Upper lobe of right lung (tissue), 1 donor: ENCODE measurements at regions not wholly inside any gene's neighbourhood (a gene's known extent, or its start where the extent isn't known, plus 50 kb on each side); places are given as distances from the start of the nearest gene placed in this dataset.
"Not testable (repeated sequence)": the region's sequence is repeated elsewhere in the genome, so short reads cannot be mapped to it uniquely, and the experiment has no call there.

Experiments used
- ATAC-seq: fragments of 200-7000 bp; cut with Tn5 transposase; one replicate; pipeline ENCODE4 v1.9.1; 2020; ENCODE audit warnings: mild to moderate bottlenecking, moderate library complexity
- DNase-seq: peaks from one replicate; pipeline ENCODE4 v3.0.0-alpha.2; 2020
- H3K27ac ChIP-seq: fragments of 200-600 bp; one replicate; pipeline ENCODE4 v1.8.0; 2022
- H3K27me3 ChIP-seq: fragments of 200-600 bp; one replicate; pipeline ENCODE4 v1.8.0; 2022; ENCODE audit warnings: mild to moderate bottlenecking
- H3K36me3 ChIP-seq: fragments of 200-600 bp; one replicate; pipeline ENCODE4 v1.8.0; 2022
- H3K4me1 ChIP-seq: fragments of 200-600 bp; one replicate; pipeline ENCODE4 v1.8.0; 2022
- H3K4me3 ChIP-seq: fragments of 200-600 bp; one replicate; pipeline ENCODE4 v1.8.0; 2022; ENCODE audit warnings: mild to moderate bottlenecking
- H3K9me3 ChIP-seq: fragments of 200-600 bp; one replicate; pipeline ENCODE4 v1.8.0; 2022
- CTCF ChIP-seq: fragments of 200-600 bp; IDR thresholded peaks from one replicate; pipeline ENCODE4 v1.8.0; 2022; ENCODE audit warnings: antibody characterized with exemption
- intact Hi-C: fragments of 100-400 bp; cut with DNase I; formaldehyde crosslinking; loops from one replicate; pipeline ENCODE4 v1.11.0; 2022
- donor health status: DM: no; HTN: yes; CAD: no; lungs with severe emphysema.

- intact Hi-C loops, result no loop called here
- H3K27ac ChIP-seq, result no peak overlapping the region
Measured at GRCh38 chr1:96521010-96521409, 200.6 kb upstream of the PTBP2 start.

GRCh38 chr1:96521994-96522760, 199.4 kb upstream of the PTBP2 start:
- no peak overlapping the region for H3K27ac ChIP-seq
- no peak overlapping the region for H3K4me3 ChIP-seq
- no peak for DNase-seq
- no peaks in the 10 kb centered on the region for H3K36me3 ChIP-seq
- H3K27me3 ChIP-seq, result no peaks in the 10 kb centered on the region
- no peak for ATAC-seq
- H3K4me1 ChIP-seq, result no peaks in the 10 kb centered on the region
- intact Hi-C loops, result no loop called here
- no peak for TF ChIP-seq CTCF
- H3K9me3 ChIP-seq, result no peaks in the 10 kb centered on the region

More at GRCh38 chr1:96521010-96521409, 200.6 kb upstream of the PTBP2 start:
- TF ChIP-seq CTCF, result no peak
- ATAC-seq (no peak), DNase-seq (no peak)
- H3K4me1 ChIP-seq, result no peaks in the 10 kb centered on the region
- H3K27me3 ChIP-seq, result no peaks in the 10 kb centered on the region
- no peaks in the 10 kb centered on the region for H3K36me3 ChIP-seq
- H3K9me3 ChIP-seq, result no peaks in the 10 kb centered on the region
- H3K4me3 ChIP-seq, result no peak overlapping the region

- no peak overlapping the region for H3K4me3 ChIP-seq
Measured at GRCh38 chr1:96522927-96523326, 198.7 kb upstream of the PTBP2 start.

DNA sequence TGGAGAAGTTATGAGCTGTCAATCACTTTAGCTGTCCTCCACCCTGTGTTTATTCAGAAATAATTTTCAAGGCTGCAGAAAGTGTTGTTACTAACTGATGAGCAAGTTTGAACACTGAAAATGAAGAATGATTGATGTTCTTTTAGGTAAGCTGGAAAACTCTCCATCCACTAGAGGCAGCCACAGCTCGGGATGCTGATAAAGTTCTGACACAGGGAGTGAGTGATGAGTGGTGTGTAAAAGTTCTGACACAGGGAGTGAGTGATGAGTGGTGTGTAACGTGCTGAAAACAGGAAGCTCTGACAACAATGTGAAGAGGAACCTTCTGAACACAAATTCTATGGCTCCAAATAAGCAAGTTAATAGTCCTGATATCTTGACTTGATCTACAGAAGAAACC, 197.5 kb upstream of the PTBP2 start:
- intact Hi-C loops, result no loop called here
- ATAC-seq, result peak; percentile 42

More at GRCh38 chr1:96522927-96523326, 198.7 kb upstream of the PTBP2 start:
- no peaks in the 10 kb centered on the region for H3K36me3 ChIP-seq
- ATAC-seq, result no peak
- no peak for DNase-seq
- H3K4me1 ChIP-seq, result no peaks in the 10 kb centered on the region
- H3K27me3 ChIP-seq, result no peaks in the 10 kb centered on the region
- TF ChIP-seq CTCF, result no peak
- no peak overlapping the region for H3K27ac ChIP-seq
- no peaks in the 10 kb centered on the region for H3K9me3 ChIP-seq
- intact Hi-C loops, result no loop called here

GRCh38 chr1:96525657-96526557, 195.7 kb upstream of the PTBP2 start:
- no peak for DNase-seq
- H3K36me3 ChIP-seq, result no peaks in the 10 kb centered on the region
- H3K4me3 ChIP-seq, result no peak overlapping the region
- no peaks in the 10 kb centered on the region for H3K27me3 ChIP-seq
- no peak overlapping the region for H3K27ac ChIP-seq
- intact Hi-C loops, result no loop called here
- no peak for ATAC-seq
- peaks cover 9% of the 10 kb centered on the region for H3K9me3 ChIP-seq
- TF ChIP-seq CTCF, result no peak
- H3K4me1 ChIP-seq, result no peaks in the 10 kb centered on the region

More for the DNA sequence above, 197.5 kb upstream of the PTBP2 start:
- no peak for TF ChIP-seq CTCF
- DNase-seq, result no peak
- Histone ChIP-seq H3K9me3 (peaks cover 6% of the 10 kb centered on the region), H3K27ac (no peak overlapping the region), H3K36me3 (no peaks in the 10 kb centered on the region), H3K4me1 (no peaks in the 10 kb centered on the region), H3K27me3 (no peaks in the 10 kb centered on the region), H3K4me3 (no peak overlapping the region)

DNA sequence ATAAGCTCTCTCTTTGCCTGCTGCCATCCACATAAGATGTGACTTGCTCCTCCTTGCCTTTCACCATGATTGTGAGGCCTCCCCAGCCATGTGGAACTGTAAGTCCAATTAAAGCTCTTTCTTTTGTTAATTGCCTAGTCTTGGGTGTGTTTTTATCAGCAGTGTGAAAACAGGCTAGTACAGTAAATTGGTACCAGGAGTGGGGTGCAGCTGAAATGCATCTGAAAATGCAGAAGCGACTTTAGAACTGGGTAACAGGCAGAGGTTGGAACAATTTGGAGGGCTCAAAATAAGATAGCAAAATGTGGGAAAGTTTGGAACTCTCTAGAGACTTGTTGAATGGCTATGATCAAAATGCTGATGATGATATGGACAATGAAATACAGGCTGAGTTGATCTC, 192.9 kb upstream of the PTBP2 start:
- H3K4me1 ChIP-seq, intact Hi-C loops: not testable (repeated sequence)

More for the DNA sequence above, 192.9 kb upstream of the PTBP2 start:
- not testable (repeated sequence) for H3K9me3 ChIP-seq, H3K4me3 ChIP-seq, H3K36me3 ChIP-seq, ATAC-seq, H3K27me3 ChIP-seq, DNase-seq, H3K27ac ChIP-seq
